ENCODE measurements at regions not wholly inside any gene's neighbourhood (a gene's known extent, or its start where the extent isn't known, plus 50 kb on each side); places are given as distances from the start of the nearest gene placed in this dataset.

GRCh38 chr7:41627645-41628298 is 75.1 kb downstream of the INHBA start (continued):
- TF ChIP-seq GATA2 (CRISPR knock-in tag; IDR thresholded peaks at IDR 0.05): peak; percentile 34; the same call in 1 of the 2 replicates

- ChIA-PET CTCF (no interaction called here), POLR2A (no interaction called here)
- no peak overlapping the region for H2AFZ ChIP-seq (ENCODE audit: low read depth)
- H3K9me2 ChIP-seq: no peaks in the 10 kb centered on the region
- H3K36me3 ChIP-seq (replicated peaks in 1 of 2; ENCODE audit: control insufficient read depth in 1 of 2, insufficient read depth in 2 of 2, low read length in 1 of 2): no peaks in the 10 kb centered on the region
- no peaks in the 10 kb centered on the region for H3F3A ChIP-seq (replicated peaks; ENCODE audit: insufficient read depth)
- H3K27me3 ChIP-seq (ENCODE audit: insufficient read depth): no peaks in the 10 kb centered on the region
- H3K27ac ChIP-seq (ENCODE audit: low read depth in 2 of 2, low read length in 1 of 2): no peak overlapping the region
- H3K9me3 ChIP-seq: no peaks in the 10 kb centered on the region
- peaks cover 0 to 17% of the 10 kb centered on the region in 2 experiments; a peak in 2 of 4 replicates for H3K4me1 ChIP-seq (ENCODE audit: control insufficient read depth in 1 of 2, insufficient read depth in 2 of 2, low read depth in 1 of 2, low read length in 1 of 2)
- no peaks in the 10 kb centered on the region for H3K79me2 ChIP-seq (ENCODE audit: insufficient read depth)
- H3K4me3 ChIP-seq (ENCODE audit: low read depth in 2 of 2, low read length in 1 of 2): no peak overlapping the region
- H3K9ac ChIP-seq: no peak overlapping the region
- no peaks in the 10 kb centered on the region for H4K20me1 ChIP-seq (ENCODE audit: insufficient read depth)
- TF ChIP-seq ELF1 (IDR thresholded peaks at IDR 0.05): no peak
- no peak for TF ChIP-seq GATA2 (CRISPR knock-in tag; IDR thresholded peaks at IDR 0.05)
- TF ChIP-seq MAX (IDR thresholded peaks at IDR 0.05; ENCODE audit: low read depth): no peak
- TF ChIP-seq FOSL2 (IDR thresholded peaks at IDR 0.05; ENCODE audit: borderline replicate concordance, low read depth): peak; percentile 11; the same call in 1 of the 2 replicates
- TF ChIP-seq SMC3 (IDR thresholded peaks at IDR 0.05; ENCODE audit: low read depth, low read length): no peak
- TF ChIP-seq RXRA (IDR thresholded peaks at IDR 0.05; ENCODE audit: borderline replicate concordance, low read depth): no peak
- no peak for TF ChIP-seq EZH2phosphoT487 (IDR thresholded peaks at IDR 0.05; ENCODE audit: borderline replicate concordance, low read depth)
- 0 out of 2 replicates have a peak, but pooled peaks have one; percentile 25 for TF ChIP-seq JUND (IDR thresholded peaks at IDR 0.05)
- no peak for TF ChIP-seq NFIC (IDR thresholded peaks at IDR 0.05; ENCODE audit: borderline replicate concordance)
- peak; percentile 22; the same call in 1 of the 2 replicates for TF ChIP-seq TCF12 (IDR thresholded peaks at IDR 0.05)
- H3K4me2 ChIP-seq: no peak overlapping the region
- no peak for DNase-seq
Observed at GRCh38 chr7:41624818-41625217, 78.1 kb downstream of the INHBA start.

DNA sequence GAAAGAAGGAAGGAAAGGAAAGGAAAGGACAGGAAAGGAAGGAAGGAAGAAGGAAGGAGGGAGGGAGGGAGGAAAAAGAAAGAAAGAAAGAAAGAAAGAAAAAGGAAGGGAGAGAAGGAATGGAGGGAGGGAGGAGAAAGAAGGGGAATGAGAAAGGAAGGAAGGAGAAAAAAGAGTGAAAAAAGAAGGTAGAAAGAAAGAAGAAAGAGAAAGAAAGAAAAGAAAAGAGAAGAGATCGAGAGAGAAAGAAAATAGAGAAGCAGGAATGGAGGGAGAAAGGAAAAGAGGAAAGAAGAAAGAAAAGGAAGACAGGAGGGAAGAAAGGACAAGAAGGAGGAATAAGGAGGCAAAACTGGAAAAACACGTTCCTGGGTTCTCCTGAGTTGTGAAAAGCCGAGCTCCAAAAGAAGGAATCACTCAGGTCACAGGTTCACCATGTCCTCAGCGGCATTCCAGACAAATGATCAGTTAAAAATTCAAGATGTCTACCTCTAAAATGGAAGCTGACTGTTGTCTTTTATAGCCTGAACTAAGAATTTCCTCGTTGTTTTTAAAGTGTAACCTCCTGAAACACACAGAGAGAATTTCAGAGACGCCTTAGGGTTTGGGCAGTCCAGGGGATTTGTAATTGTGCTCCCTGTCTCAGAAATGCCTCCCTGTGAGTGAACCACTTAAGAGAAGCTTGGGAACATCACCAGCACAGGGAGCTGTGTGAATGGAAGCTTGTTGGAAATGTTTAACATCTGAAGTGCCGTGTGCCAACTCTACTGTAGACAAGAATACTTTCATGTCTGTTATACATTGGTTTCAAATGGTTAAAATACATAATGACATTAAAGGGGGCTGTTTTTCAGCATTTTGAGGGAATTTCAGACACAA is 80.7 kb downstream of the INHBA start:
- H3K9me3 ChIP-seq: no peaks in the 10 kb centered on the region
- H3K9me2 ChIP-seq: no peaks in the 10 kb centered on the region
- DNase-seq: no peak
- H3K4me1 ChIP-seq (ENCODE audit: control insufficient read depth in 1 of 2, insufficient read depth in 2 of 2, low read depth in 1 of 2, low read length in 1 of 2): peaks cover 0 to 2% of the 10 kb centered on the region in 2 experiments; a peak in 1 of 4 replicates
- no peaks in the 10 kb centered on the region for H3K79me2 ChIP-seq (ENCODE audit: insufficient read depth)
- H2AFZ ChIP-seq (ENCODE audit: low read depth): 0 out of 2 replicates have a peak overlapping the region, but pooled peaks have one; percentile 2
- no peak overlapping the region for H3K4me3 ChIP-seq (ENCODE audit: low read depth in 2 of 2, low read length in 1 of 2)
- no peak overlapping the region for H3K9ac ChIP-seq
- TF ChIP-seq NRF1 (IDR thresholded peaks at IDR 0.05; ENCODE audit: low read depth, low read length): no peak
- TF ChIP-seq, protein P1, sequence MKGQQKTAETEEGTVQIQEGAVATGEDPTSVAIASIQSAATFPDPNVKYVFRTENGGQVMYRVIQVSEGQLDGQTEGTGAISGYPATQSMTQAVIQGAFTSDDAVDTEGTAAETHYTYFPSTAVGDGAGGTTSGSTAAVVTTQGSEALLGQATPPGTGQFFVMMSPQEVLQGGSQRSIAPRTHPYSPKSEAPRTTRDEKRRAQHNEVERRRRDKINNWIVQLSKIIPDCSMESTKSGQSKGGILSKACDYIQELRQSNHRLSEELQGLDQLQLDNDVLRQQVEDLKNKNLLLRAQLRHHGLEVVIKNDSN (IDR thresholded peaks at IDR 0.05; ENCODE audit: borderline replicate concordance, low read depth): no peak
- no peak for TF ChIP-seq TEAD4 (IDR thresholded peaks at IDR 0.05; ENCODE audit: borderline replicate concordance, insufficient read depth)
- no peak for TF ChIP-seq POLR2AphosphoS5 (IDR thresholded peaks at IDR 0.05; ENCODE audit: low read depth, low read length)
- TF ChIP-seq RCOR1 (IDR thresholded peaks at IDR 0.05; ENCODE audit: low read length): no peak
- no peak for TF ChIP-seq FOXM1 (IDR thresholded peaks at IDR 0.05; ENCODE audit: low read depth)
- no peak for TF ChIP-seq EP300 (IDR thresholded peaks at IDR 0.05; ENCODE audit: borderline replicate concordance in 1 of 2, low read depth in 1 of 2, low read length in 1 of 2)
- no peak overlapping the region for H3K27ac ChIP-seq (ENCODE audit: low read depth in 2 of 2, low read length in 1 of 2)
- CTCF ChIA-PET: no interaction called here
- no peaks in the 10 kb centered on the region for H3F3A ChIP-seq (replicated peaks; ENCODE audit: insufficient read depth)
- H4K20me1 ChIP-seq (ENCODE audit: insufficient read depth): no peaks in the 10 kb centered on the region
- POLR2A ChIA-PET: no interaction called here
- WGBS (ENCODE audit: low lambda C conversion rate): 74% methylated on average over 7 of the region's 7 CpGs
- no peaks in the 10 kb centered on the region for H3K27me3 ChIP-seq (ENCODE audit: insufficient read depth)
- no peak overlapping the region for H3K4me2 ChIP-seq
- H3K36me3 ChIP-seq (replicated peaks in 1 of 2; ENCODE audit: control insufficient read depth in 1 of 2, insufficient read depth in 2 of 2, low read length in 1 of 2): no peaks in the 10 kb centered on the region

Data from SK-N-SH (cell line).